Colonic mucosa (tissue), 4 donors: ENCODE measurements at regions not wholly inside any gene's neighbourhood (a gene's known extent, or its start where the extent isn't known, plus 50 kb on each side); places are given as distances from the start of the nearest gene placed in this dataset.
"Not testable (repeated sequence)": the region's sequence is repeated elsewhere in the genome, so short reads cannot be mapped to it uniquely, and the experiment has no call there.

Experiments used
- DNase-seq: peaks from one replicate; pipeline ENCODE4 v3.0.0-alpha.2; 2020
- H3K27ac ChIP-seq: fragments of 200-600 bp; one replicate; pipeline ENCODE4 v1.8.0; 2021
- H3K27me3 ChIP-seq: fragments of 200-600 bp; one replicate; pipeline ENCODE4 v1.8.0; 2021
- H3K36me3 ChIP-seq: fragments of 200-600 bp; one replicate; pipeline ENCODE4 v1.8.0; 2021
- H3K4me1 ChIP-seq: fragments of 200-600 bp; one replicate; pipeline ENCODE4 v1.8.0; 2021; ENCODE audit warnings: mild to moderate bottlenecking
- H3K4me3 ChIP-seq: fragments of 200-600 bp; one replicate; pipeline ENCODE4 v1.8.0; 2021
- H3K9ac ChIP-seq, 2 donors: one replicate each; pipeline ENCODE4 v1.7.0; 2013; ENCODE audit warnings: control low read depth in 2 of 2, low read depth in 2 of 2, low read length in 2 of 2
- H3K9me3 ChIP-seq: fragments of 200-600 bp; one replicate; pipeline ENCODE4 v1.8.0; 2021
- CTCF ChIP-seq: fragments of 200-600 bp; IDR thresholded peaks from one replicate; pipeline ENCODE4 v1.8.0; 2022; ENCODE audit warnings: antibody characterized with exemption, mild to moderate bottlenecking
- intact Hi-C: fragments of 100-400 bp; cut with DNase I; formaldehyde crosslinking; loops from one replicate; pipeline ENCODE4 v1.14.1; 2022
- donor health status: healthy.
- donor health status: DM: no; HTN: no; CAD: no.
- donor health status: DM: no; HTN: no; CAD: no.

DNA sequence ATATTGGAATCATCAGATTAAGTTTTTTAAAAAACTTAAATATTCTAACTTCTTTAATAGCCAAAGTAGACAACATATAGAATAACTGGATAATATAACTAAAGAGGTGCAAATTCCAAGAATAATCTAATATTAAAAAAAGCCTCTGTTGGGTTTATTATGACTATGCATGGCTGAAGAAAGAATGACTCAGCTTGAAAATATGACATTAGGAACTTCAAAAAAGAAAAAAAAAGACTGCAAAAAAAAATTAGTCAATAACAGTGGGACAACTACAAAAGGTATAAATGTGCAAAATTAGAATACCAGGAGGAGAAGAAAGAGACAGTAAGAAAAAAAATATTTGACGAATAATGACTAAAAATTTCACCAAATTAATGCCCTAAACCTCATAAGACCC, 1178.0 kb downstream of the JRKL start:
- DNase-seq, result no peak
- no peak overlapping the region for H3K9ac ChIP-seq
- H3K27me3 ChIP-seq, result no peaks in the 10 kb centered on the region
- H3K4me3 ChIP-seq, result no peak overlapping the region
- H3K27ac ChIP-seq, result no peak overlapping the region
- H3K4me1 ChIP-seq, result no peaks in the 10 kb centered on the region
- intact Hi-C loops, result no loop called here
- no peaks in the 10 kb centered on the region for H3K9me3 ChIP-seq
- H3K36me3 ChIP-seq, result no peaks in the 10 kb centered on the region
- TF ChIP-seq CTCF, result no peak

DNA sequence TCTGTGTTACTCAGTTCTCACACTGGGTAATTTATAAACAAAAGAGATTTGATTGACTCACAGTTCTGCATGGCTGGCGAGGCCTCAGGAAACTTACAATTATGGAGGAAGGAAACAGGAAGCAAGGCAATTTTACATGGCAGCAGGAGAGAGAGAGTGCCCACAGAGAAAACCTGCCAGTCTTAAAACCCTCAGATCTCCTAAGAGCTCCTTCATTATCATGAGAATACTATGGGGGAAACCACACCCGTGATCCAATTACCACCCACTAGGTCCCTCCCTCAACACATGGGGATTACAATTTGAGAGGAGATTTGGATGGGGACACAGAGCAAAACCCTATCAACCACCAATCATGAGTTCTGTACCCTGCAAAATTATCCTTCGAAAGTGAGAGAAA, 1180.8 kb downstream of the JRKL start:
- H3K36me3 ChIP-seq, result no peaks in the 10 kb centered on the region
- H3K4me3 ChIP-seq, result no peak overlapping the region
- no peak overlapping the region for H3K27ac ChIP-seq
- H3K9ac ChIP-seq, result no peak overlapping the region
- no peaks in the 10 kb centered on the region for H3K27me3 ChIP-seq
- H3K4me1 ChIP-seq, result no peaks in the 10 kb centered on the region
- TF ChIP-seq CTCF, result no peak
- DNase-seq, result no peak
- H3K9me3 ChIP-seq, result no peaks in the 10 kb centered on the region
- intact Hi-C loops, result no loop called here

- H3K36me3 ChIP-seq, H3K27me3 ChIP-seq, H3K4me1 ChIP-seq, DNase-seq, H3K27ac ChIP-seq, intact Hi-C loops, H3K9me3 ChIP-seq, H3K4me3 ChIP-seq, H3K9ac ChIP-seq: not testable (repeated sequence)
Measured at GRCh38 chr11:97573771-97574170, 1184.0 kb downstream of the JRKL start.

DNA sequence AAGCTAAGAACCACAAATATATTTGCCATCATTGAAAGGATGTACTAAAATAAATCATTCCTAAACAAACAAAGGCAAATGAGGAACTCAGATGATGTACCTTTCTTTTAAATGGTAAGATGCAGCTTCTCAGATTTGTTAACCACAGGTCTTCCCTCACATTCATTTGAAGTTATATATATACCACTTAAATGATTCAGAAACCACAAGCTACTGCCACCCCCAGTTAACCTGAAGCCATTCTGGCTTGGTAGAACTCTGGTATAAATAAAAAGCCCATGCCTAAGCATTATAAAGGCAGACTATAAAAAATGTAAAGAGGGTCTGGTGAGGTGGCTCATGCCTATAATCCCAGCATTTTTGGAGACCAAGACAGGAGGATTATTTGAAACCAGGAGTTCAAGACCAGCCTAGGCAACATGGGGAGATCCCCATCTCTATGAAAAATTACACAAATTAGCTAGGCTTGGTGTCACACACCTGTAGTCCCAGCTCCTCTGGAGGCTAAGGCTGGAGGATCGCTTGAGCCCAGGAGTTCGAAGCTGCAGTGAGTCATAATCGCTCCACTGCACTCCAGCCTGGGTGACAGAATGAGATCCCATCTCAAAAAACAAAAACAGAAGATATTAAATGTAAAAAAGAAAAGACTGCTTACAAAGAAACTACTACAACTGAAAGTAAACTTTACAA, 1185.3 kb downstream of the JRKL start:
- intact Hi-C loops, result no loop called here
- H3K9ac ChIP-seq, result no peak overlapping the region
- H3K27ac ChIP-seq, result no peak overlapping the region
- no peak for DNase-seq
- H3K4me3 ChIP-seq, result no peak overlapping the region
- H3K36me3 ChIP-seq, result no peaks in the 10 kb centered on the region
- no peaks in the 10 kb centered on the region for H3K4me1 ChIP-seq
- H3K9me3 ChIP-seq, result no peaks in the 10 kb centered on the region
- no peak for TF ChIP-seq CTCF
- no peaks in the 10 kb centered on the region for H3K27me3 ChIP-seq

DNA sequence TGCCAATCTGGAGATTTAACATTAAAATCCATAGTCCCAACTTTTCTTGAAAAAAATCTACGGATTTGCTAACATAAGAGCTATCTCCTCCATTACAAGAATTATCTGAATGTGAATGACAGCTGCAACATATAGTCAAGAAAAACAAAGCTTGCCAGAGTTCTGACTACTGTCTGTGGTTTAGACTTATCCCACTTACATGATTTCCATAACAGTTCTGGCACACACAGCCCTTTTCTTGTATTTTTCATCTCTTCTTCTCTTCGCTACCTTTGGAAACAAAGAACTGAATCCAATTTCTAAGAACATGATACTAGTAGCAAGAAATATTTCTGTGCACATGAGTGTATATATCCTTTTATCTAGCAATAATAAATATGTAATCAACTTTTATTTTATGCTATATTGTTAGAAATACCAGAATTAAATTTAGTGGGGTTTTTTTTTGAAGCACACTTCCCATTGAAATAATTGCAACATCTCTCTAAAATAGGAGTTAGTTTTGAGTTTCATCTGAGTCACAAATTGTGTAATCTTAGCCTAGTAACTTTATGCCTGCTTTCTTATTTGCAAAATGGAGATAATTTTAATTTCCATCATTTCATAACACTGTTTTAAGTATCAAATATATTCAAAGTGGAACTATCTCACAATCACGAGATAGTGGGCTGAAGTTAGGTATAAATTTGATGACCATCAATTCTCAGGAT, 1217.6 kb downstream of the JRKL start:
- no peak for DNase-seq
- H3K4me3 ChIP-seq, result no peak overlapping the region
- no peaks in the 10 kb centered on the region for H3K9me3 ChIP-seq
- no peak for TF ChIP-seq CTCF
- H3K27ac ChIP-seq, result no peak overlapping the region
- intact Hi-C loops, result no loop called here
- no peaks in the 10 kb centered on the region for H3K4me1 ChIP-seq
- no peak overlapping the region for H3K9ac ChIP-seq
- no peaks in the 10 kb centered on the region for H3K36me3 ChIP-seq
- no peaks in the 10 kb centered on the region for H3K27me3 ChIP-seq

DNA sequence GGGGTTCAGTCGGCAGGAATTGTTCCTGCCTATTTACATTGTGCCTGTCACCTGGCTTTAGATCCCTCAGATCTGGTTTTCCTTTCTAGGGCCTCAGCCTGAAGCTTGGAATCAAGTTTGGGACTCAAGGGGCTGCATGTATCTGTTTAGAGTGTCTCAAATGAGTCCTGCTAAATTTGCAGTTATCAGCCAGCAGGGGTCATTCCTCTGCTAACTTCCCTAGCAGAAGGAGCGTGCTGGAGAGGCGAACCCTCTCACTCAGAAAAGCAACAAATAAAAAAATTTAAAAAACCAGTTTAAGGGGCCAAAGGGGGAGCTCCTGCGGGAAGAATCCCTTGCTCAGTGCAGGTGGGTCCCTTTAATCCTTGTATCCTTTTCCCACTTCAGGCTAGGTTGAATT, 1220.2 kb downstream of the JRKL start:
- no peaks in the 10 kb centered on the region for H3K36me3 ChIP-seq
- no peak for TF ChIP-seq CTCF
- H3K4me1 ChIP-seq, result no peaks in the 10 kb centered on the region
- no peak overlapping the region for H3K4me3 ChIP-seq
- intact Hi-C loops, result no loop called here
- no peak overlapping the region for H3K9ac ChIP-seq
- no peak for DNase-seq
- H3K9me3 ChIP-seq, result no peaks in the 10 kb centered on the region
- H3K27ac ChIP-seq, result no peak overlapping the region
- H3K27me3 ChIP-seq, result no peaks in the 10 kb centered on the region
